Neural cell (in vitro differentiated cells): ENCODE measurements at regions not wholly inside any gene's neighbourhood (a gene's known extent, or its start where the extent isn't known, plus 50 kb on each side); places are given as distances from the start of the nearest gene placed in this dataset.

ENCODE experiments used
- H2AFZ ChIP-seq: fragments of 200-600, 300-800 bp; sonication (generic), shearing (Covaris generic); 2 replicates; pipeline ENCODE4 v1.6.0; 2014; ENCODE audit warnings: low read depth, mild to moderate bottlenecking, antibody characterized with exemption, low read length, moderate library complexity
- H3F3A ChIP-seq: fragments of 200-600 bp; shearing (Covaris generic); 2 replicates; pipeline ENCODE4 v1.6.1; 2016; ENCODE audit warnings: mild to moderate bottlenecking, moderate library complexity, mixed read lengths, antibody characterized with exemption, low read length; ENCODE audit not compliant: insufficient read depth, poor library complexity, severe bottlenecking
- H3K27ac ChIP-seq: fragments of 200-600, 300-800 bp; sonication (generic), shearing (Covaris generic); 2 replicates; pipeline ENCODE4 v1.5.1; 2014; ENCODE audit warnings: mild to moderate bottlenecking, low read length, moderate library complexity
- H3K27me3 ChIP-seq: fragments of 300-800, 200-600 bp; sonication (generic), shearing (Covaris generic); 2 replicates; pipeline ENCODE4 v1.6.0; 2014; ENCODE audit warnings: mild to moderate bottlenecking, low read depth, low read length, moderate library complexity; ENCODE audit not compliant: insufficient read depth
- H3K36me3 ChIP-seq: fragments of 300-800, 200-600 bp; sonication (generic), shearing (Covaris generic); 2 replicates; pipeline ENCODE4 v1.5.1; 2014; ENCODE audit warnings: mild to moderate bottlenecking, antibody characterized with exemption, low read length, moderate library complexity; ENCODE audit not compliant: insufficient read depth
- H3K4me2 ChIP-seq: fragments of 300-800, 200-600 bp; sonication (generic), shearing (Covaris generic); 2 replicates; pipeline ENCODE4 v1.6.0; 2014; ENCODE audit warnings: mild to moderate bottlenecking, low read length
- H3K4me3 ChIP-seq: fragments of 300-800, 200-600 bp; sonication (generic), shearing (Covaris generic); 2 replicates; pipeline ENCODE4 v1.5.1; 2014; ENCODE audit warnings: mild to moderate bottlenecking, low read length, moderate library complexity
- H3K79me2 ChIP-seq: fragments of 200-600 bp; shearing (Covaris generic); replicated peaks from 2 replicates; pipeline ENCODE4 v1.6.0; 2014; ENCODE audit warnings: mild to moderate bottlenecking, low read length, moderate library complexity; ENCODE audit not compliant: insufficient read depth
- H3K9ac ChIP-seq: fragments of 300-800, 200-600 bp; sonication (generic), shearing (Covaris generic); 2 replicates; pipeline ENCODE4 v1.6.1; 2016; ENCODE audit warnings: mild to moderate bottlenecking, low read length, mixed read lengths
- H3K9me2 ChIP-seq: fragments of 200-600 bp; shearing (Covaris generic); 2 replicates; pipeline ENCODE4 v1.6.1; 2016; ENCODE audit warnings: mild to moderate bottlenecking, low read length, mixed read lengths; ENCODE audit not compliant: insufficient read depth
- H3K9me3 ChIP-seq: fragments of 200-600, 300-800 bp; sonication (generic), shearing (Covaris generic); 2 replicates; pipeline ENCODE4 v1.6.1; 2016; ENCODE audit warnings: mild to moderate bottlenecking, mixed run types, low read length, moderate library complexity, mixed read lengths
- H4K20me1 ChIP-seq: fragments of 200-600 bp; shearing (Covaris generic); 2 replicates; pipeline ENCODE4 v1.6.1; 2016; ENCODE audit warnings: mild to moderate bottlenecking, mixed run types; ENCODE audit not compliant: insufficient read depth
- EP300 ChIP-seq: fragments of 450-650 bp; conservative IDR thresholded peaks from 2 replicates; pipeline ENCODE4 v1.6.1; 2014; ENCODE audit warnings: antibody characterized with exemption, mild to moderate bottlenecking, moderate library complexity; ENCODE audit not compliant: poor library complexity, severe bottlenecking
- EZH2 ChIP-seq: fragments of 200-600, 300-800 bp; shearing (Covaris generic), sonication (generic); IDR thresholded peaks from 2 replicates; pipeline ENCODE4 v1.6.1; 2014; ENCODE audit warnings: antibody characterized with exemption, low read length, borderline replicate concordance, mild to moderate bottlenecking; ENCODE audit not compliant: insufficient read depth, poor library complexity, severe bottlenecking
- MXI1 ChIP-seq: fragments of 450-650 bp; conservative IDR thresholded peaks from 2 replicates; pipeline ENCODE4 v1.6.1; 2014; ENCODE audit warnings: antibody characterized with exemption, mild to moderate bottlenecking; ENCODE audit not compliant: poor library complexity, severe bottlenecking
- POLR2AphosphoS5 ChIP-seq: IDR thresholded peaks from 2 replicates; pipeline ENCODE4 v1.6.1; 2012
- RAD21 ChIP-seq: fragments of 450-650 bp; conservative IDR thresholded peaks from 2 replicates; pipeline ENCODE4 v1.6.1; 2014; ENCODE audit warnings: antibody characterized with exemption, mild to moderate bottlenecking, moderate library complexity
- SMC3 ChIP-seq: fragments of 450-650 bp; conservative IDR thresholded peaks from 2 replicates; pipeline ENCODE4 v1.6.1; 2014; ENCODE audit warnings: antibody characterized with exemption, mild to moderate bottlenecking, moderate library complexity; ENCODE audit not compliant: poor library complexity
- TAF1 ChIP-seq: IDR thresholded peaks from 2 replicates; pipeline ENCODE4 v1.6.1; 2012; ENCODE audit warnings: low read depth
- TF ChIP-seq, protein P1 (sequence below): fragments of 450-650 bp; IDR thresholded peaks from 2 replicates; pipeline ENCODE4 v1.5.1; 2014; ENCODE audit warnings: antibody characterized with exemption, mild to moderate bottlenecking, moderate library complexity; ENCODE audit not compliant: poor library complexity, severe bottlenecking
- TF ChIP-seq, protein P2 (sequence below): IDR thresholded peaks from 2 replicates; pipeline ENCODE4 v1.6.1; 2012; ENCODE audit warnings: borderline replicate concordance

DNA sequence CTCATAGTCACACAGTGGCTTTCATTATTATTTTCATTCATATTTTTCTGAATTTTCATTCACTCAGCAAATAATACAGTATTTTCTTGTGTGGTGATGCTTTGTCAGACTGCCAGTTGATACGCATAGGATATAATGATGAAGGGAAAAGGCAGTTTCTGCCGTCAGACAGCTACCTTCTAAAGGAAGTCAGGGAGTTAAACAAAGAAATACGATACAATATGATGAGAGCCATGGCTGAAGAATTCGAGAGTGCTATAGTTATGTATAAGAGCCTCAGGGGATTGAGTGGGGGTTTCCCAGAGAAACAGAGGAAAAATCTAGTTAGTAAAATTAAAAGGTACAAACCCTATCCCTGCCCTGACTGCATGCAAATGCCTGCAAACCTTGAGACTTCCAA lies 479.1 kb downstream of the OLFM4 start:
- H4K20me1 ChIP-seq: no peaks in the 10 kb centered on the region
- H3K27me3 ChIP-seq: no peaks in the 10 kb centered on the region
- peak overlapping the region; percentile 22 for H3K4me3 ChIP-seq
- no peaks in the 10 kb centered on the region for H3K9me2 ChIP-seq
- no peaks in the 10 kb centered on the region for H3K9me3 ChIP-seq
- peak overlapping the region; percentile 26 for H3K4me2 ChIP-seq
- H3K27ac ChIP-seq: peak overlapping the region; percentile 54
- no peaks in the 10 kb centered on the region for H3K79me2 ChIP-seq
- H3F3A ChIP-seq: no peaks in the 10 kb centered on the region
- no peak overlapping the region for H3K9ac ChIP-seq
- H2AFZ ChIP-seq: peak overlapping the region; percentile 7
- H3K36me3 ChIP-seq: no peaks in the 10 kb centered on the region
- TF ChIP-seq, protein P1, sequence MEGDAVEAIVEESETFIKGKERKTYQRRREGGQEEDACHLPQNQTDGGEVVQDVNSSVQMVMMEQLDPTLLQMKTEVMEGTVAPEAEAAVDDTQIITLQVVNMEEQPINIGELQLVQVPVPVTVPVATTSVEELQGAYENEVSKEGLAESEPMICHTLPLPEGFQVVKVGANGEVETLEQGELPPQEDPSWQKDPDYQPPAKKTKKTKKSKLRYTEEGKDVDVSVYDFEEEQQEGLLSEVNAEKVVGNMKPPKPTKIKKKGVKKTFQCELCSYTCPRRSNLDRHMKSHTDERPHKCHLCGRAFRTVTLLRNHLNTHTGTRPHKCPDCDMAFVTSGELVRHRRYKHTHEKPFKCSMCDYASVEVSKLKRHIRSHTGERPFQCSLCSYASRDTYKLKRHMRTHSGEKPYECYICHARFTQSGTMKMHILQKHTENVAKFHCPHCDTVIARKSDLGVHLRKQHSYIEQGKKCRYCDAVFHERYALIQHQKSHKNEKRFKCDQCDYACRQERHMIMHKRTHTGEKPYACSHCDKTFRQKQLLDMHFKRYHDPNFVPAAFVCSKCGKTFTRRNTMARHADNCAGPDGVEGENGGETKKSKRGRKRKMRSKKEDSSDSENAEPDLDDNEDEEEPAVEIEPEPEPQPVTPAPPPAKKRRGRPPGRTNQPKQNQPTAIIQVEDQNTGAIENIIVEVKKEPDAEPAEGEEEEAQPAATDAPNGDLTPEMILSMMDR: no peak
- TF ChIP-seq MXI1 (no peak), EZH2 (no peak), EP300 (peak; percentile 84), SMC3 (no peak), RAD21 (peak; percentile 30), POLR2AphosphoS5 (peak; percentile 70), TAF1 (no peak)
- TF ChIP-seq, protein P2, sequence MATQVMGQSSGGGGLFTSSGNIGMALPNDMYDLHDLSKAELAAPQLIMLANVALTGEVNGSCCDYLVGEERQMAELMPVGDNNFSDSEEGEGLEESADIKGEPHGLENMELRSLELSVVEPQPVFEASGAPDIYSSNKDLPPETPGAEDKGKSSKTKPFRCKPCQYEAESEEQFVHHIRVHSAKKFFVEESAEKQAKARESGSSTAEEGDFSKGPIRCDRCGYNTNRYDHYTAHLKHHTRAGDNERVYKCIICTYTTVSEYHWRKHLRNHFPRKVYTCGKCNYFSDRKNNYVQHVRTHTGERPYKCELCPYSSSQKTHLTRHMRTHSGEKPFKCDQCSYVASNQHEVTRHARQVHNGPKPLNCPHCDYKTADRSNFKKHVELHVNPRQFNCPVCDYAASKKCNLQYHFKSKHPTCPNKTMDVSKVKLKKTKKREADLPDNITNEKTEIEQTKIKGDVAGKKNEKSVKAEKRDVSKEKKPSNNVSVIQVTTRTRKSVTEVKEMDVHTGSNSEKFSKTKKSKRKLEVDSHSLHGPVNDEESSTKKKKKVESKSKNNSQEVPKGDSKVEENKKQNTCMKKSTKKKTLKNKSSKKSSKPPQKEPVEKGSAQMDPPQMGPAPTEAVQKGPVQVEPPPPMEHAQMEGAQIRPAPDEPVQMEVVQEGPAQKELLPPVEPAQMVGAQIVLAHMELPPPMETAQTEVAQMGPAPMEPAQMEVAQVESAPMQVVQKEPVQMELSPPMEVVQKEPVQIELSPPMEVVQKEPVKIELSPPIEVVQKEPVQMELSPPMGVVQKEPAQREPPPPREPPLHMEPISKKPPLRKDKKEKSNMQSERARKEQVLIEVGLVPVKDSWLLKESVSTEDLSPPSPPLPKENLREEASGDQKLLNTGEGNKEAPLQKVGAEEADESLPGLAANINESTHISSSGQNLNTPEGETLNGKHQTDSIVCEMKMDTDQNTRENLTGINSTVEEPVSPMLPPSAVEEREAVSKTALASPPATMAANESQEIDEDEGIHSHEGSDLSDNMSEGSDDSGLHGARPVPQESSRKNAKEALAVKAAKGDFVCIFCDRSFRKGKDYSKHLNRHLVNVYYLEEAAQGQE: no peak

DNA sequence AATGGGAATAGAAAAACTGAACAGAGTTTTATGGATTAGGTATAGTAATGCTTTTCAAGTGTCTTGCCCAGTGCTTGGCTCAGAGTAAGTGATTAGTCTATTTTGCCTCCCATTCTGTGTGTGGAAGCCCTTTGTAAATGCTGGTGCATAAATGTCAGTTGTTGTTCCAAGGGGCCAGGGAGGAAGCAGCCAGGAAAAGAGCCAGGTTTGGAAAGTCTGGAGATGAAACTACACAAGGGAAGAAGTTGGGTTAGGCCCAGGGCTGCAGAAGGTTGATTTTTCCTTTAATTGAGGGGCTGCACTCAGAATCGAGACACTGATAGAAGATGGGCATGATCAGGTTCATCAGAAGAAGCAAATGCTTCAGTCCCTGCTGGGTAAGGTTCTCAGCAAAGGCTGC lies 484.0 kb downstream of the OLFM4 start:
- Histone ChIP-seq H3K27ac (no peak overlapping the region), H3F3A (no peaks in the 10 kb centered on the region), H3K4me3 (no peak overlapping the region), H3K9me3 (no peaks in the 10 kb centered on the region), H2AFZ (no peak overlapping the region), H3K27me3 (no peaks in the 10 kb centered on the region), H3K36me3 (no peaks in the 10 kb centered on the region), H3K79me2 (no peaks in the 10 kb centered on the region), H3K4me2 (no peak overlapping the region), H3K9ac (no peak overlapping the region), H4K20me1 (no peaks in the 10 kb centered on the region), H3K9me2 (no peaks in the 10 kb centered on the region)
- TF ChIP-seq EZH2 (no peak), POLR2AphosphoS5 (no peak), MXI1 (no peak)
- TF ChIP-seq, protein P1: no peak
- TF ChIP-seq, protein P2: no peak
